HEK293 (cell line): ENCODE measurements at regions not wholly inside any gene's neighbourhood (a gene's known extent, or its start where the extent isn't known, plus 50 kb on each side); places are given as distances from the start of the nearest gene placed in this dataset.

ENCODE experiments used
- CTCF ChIA-PET: fragments of 350-600 bp; formaldehyde crosslinking; extraction: SDS; loops from one replicate; lab custom pipeline; 2021; ENCODE audit warnings: antibody characterized with exemption; lab: Yijun Ruan, JAX
- POLR2A ChIA-PET: fragments of 300-600 bp; formaldehyde crosslinking; extraction: SDS; loops from one replicate; lab custom pipeline; 2020; ENCODE audit warnings: antibody characterized with exemption, inconsistent platforms; lab: Yijun Ruan, JAX
- H3K27ac ChIP-seq: fragments of 200-500 bp; sonication (Bioruptor generic); 2 replicates; pipeline ENCODE4 v1.5.1; 2014; ENCODE audit warnings: low read depth, low read length, control low read depth, inconsistent platforms; ENCODE audit errors: extremely low read depth
- H3K36me3 ChIP-seq, 2 experiments: fragments of 200-500 bp in 1 of 2; sonication (Bioruptor generic) in 1 of 2; 1 replicate in 1 of 2; 2 replicates in 1 of 2; pipeline ENCODE4 v1.5.1; 2014 to 2017; ENCODE audit warnings: inconsistent platforms in 2 of 2, low read length in 2 of 2; ENCODE audit not compliant: control insufficient read depth in 2 of 2, insufficient read depth in 1 of 2
- H3K4me1 ChIP-seq: fragments of 200-500 bp; sonication (Bioruptor generic); 2 replicates; pipeline ENCODE4 v1.5.1; 2014; ENCODE audit warnings: mild to moderate bottlenecking, low read length, inconsistent platforms; ENCODE audit not compliant: control insufficient read depth, insufficient read depth
- H3K4me3 ChIP-seq: 2 replicates; pipeline ENCODE4 v1.5.1; 2011; ENCODE audit warnings: low read depth, mild to moderate bottlenecking, control low read depth, low read length, moderate library complexity
- H3K9me3 ChIP-seq: fragments of 200-500 bp; sonication (Bioruptor generic); 2 replicates; pipeline ENCODE4 v1.5.1; 2014; ENCODE audit warnings: low read depth, low read length, inconsistent platforms; ENCODE audit not compliant: control insufficient read depth, insufficient read depth
- FEZF1 ChIP-seq: fragments of 450-650 bp; formaldehyde crosslinking; IDR thresholded peaks from 2 replicates; pipeline ENCODE4 v1.5.1; 2016; ENCODE audit warnings: missing biosample characterization, missing genetic modification characterization
- GLIS1 ChIP-seq: fragments of 450-650 bp; formaldehyde crosslinking; IDR thresholded peaks from 2 replicates; pipeline ENCODE4 v1.5.1; 2016; ENCODE audit warnings: missing biosample characterization, missing genetic modification characterization
- HOXC10 ChIP-seq: sonication (generic); formaldehyde crosslinking; IDR thresholded peaks from 2 replicates; pipeline ENCODE4 v1.8.1; 2023; ENCODE audit warnings: mild to moderate bottlenecking, missing genetic modification reagents
- MEIS1 ChIP-seq: sonication (generic); formaldehyde crosslinking; IDR thresholded peaks from 2 replicates; pipeline ENCODE4 v1.8.1; 2022; ENCODE audit warnings: missing genetic modification reagents, mild to moderate bottlenecking, borderline replicate concordance
- PATZ1 ChIP-seq: fragments of 450-650 bp; formaldehyde crosslinking; IDR thresholded peaks from 2 replicates; pipeline ENCODE4 v1.5.1; 2016; ENCODE audit warnings: missing biosample characterization, missing genetic modification characterization
- PRDM6 ChIP-seq: fragments of 450-650 bp; formaldehyde crosslinking; IDR thresholded peaks from 2 replicates; pipeline ENCODE4 v1.5.1; 2017; ENCODE audit warnings: missing biosample characterization, missing genetic modification characterization
- SP7 ChIP-seq: fragments of 450-650 bp; formaldehyde crosslinking; IDR thresholded peaks from 2 replicates; pipeline ENCODE4 v1.5.1; 2016; ENCODE audit warnings: missing biosample characterization, missing genetic modification characterization
- TRIM28 ChIP-seq: IDR thresholded peaks from 2 replicates; pipeline ENCODE4 v1.6.1; 2011; ENCODE audit warnings: low read length, control low read depth, borderline replicate concordance
- ZBTB10 ChIP-seq: fragments of 450-650 bp; formaldehyde crosslinking; IDR thresholded peaks from 2 replicates; pipeline ENCODE4 v1.5.1; 2016; ENCODE audit warnings: missing biosample characterization, missing genetic modification characterization
- ZBTB6 ChIP-seq: fragments of 450-650 bp; formaldehyde crosslinking; IDR thresholded peaks from 2 replicates; pipeline ENCODE4 v1.5.1; 2017; ENCODE audit warnings: missing biosample characterization, missing genetic modification characterization
- ZFP3 ChIP-seq: fragments of 450-650 bp; formaldehyde crosslinking; IDR thresholded peaks from 2 replicates; pipeline ENCODE4 v1.5.1; 2016; ENCODE audit warnings: low read depth, missing biosample characterization, missing genetic modification characterization
- ZIC2 ChIP-seq: fragments of 450-650 bp; formaldehyde crosslinking; IDR thresholded peaks from 2 replicates; pipeline ENCODE4 v1.5.1; 2016; ENCODE audit warnings: missing biosample characterization, missing genetic modification characterization
- ZNF121 ChIP-seq: fragments of 450-650 bp; formaldehyde crosslinking; IDR thresholded peaks from 2 replicates; pipeline ENCODE4 v1.5.1; 2016; ENCODE audit warnings: missing biosample characterization, missing genetic modification characterization
- ZNF18 ChIP-seq: fragments of 450-650 bp; formaldehyde crosslinking; IDR thresholded peaks from 2 replicates; pipeline ENCODE4 v1.5.1; 2016; ENCODE audit warnings: missing biosample characterization, missing genetic modification characterization
- ZNF223 ChIP-seq: fragments of 450-650 bp; formaldehyde crosslinking; IDR thresholded peaks from 2 replicates; pipeline ENCODE4 v1.5.1; 2016; ENCODE audit warnings: missing biosample characterization, missing genetic modification characterization
- ZNF335 ChIP-seq: fragments of 450-650 bp; formaldehyde crosslinking; conservative IDR thresholded peaks from 2 replicates; pipeline ENCODE4 v1.5.1; 2016; ENCODE audit warnings: missing biosample characterization, missing genetic modification characterization
- ZNF341 ChIP-seq: fragments of 450-650 bp; formaldehyde crosslinking; IDR thresholded peaks from 2 replicates; pipeline ENCODE4; 2016; ENCODE audit warnings: low read depth, missing biosample characterization, missing genetic modification characterization
- ZNF513 ChIP-seq: fragments of 450-650 bp; IDR thresholded peaks from 2 replicates; pipeline ENCODE4 v1.5.1; 2018; ENCODE audit warnings: missing biosample characterization, missing genetic modification characterization
- ZNF596 ChIP-seq: fragments of 450-650 bp; IDR thresholded peaks from 2 replicates; pipeline ENCODE4 v1.5.0; 2018; ENCODE audit warnings: missing biosample characterization, mild to moderate bottlenecking, missing genetic modification characterization, moderate library complexity
- ZNF747 ChIP-seq: fragments of 450-650 bp; formaldehyde crosslinking; IDR thresholded peaks from 2 replicates; pipeline ENCODE4 v1.5.1; 2016; ENCODE audit warnings: missing biosample characterization, missing genetic modification characterization
- ZNF843 ChIP-seq: fragments of 450-650 bp; formaldehyde crosslinking; IDR thresholded peaks from 2 replicates; pipeline ENCODE4 v1.5.1; 2016; ENCODE audit warnings: missing biosample characterization, missing genetic modification characterization
- ZXDB ChIP-seq: fragments of 450-650 bp; formaldehyde crosslinking; IDR thresholded peaks from 2 replicates; pipeline ENCODE4 v1.5.1; 2016; ENCODE audit warnings: missing biosample characterization, missing genetic modification characterization

- TF ChIP-seq ZNF341 (tag by site-specific recombination) (peak; percentile 63), TRIM28 (peak; percentile 55; the same call in 1 of the 2 replicates), ZNF596 (tag by site-specific recombination) (0 out of 2 replicates have a peak, but pooled peaks have one; percentile 8), GLIS1 (tag by site-specific recombination) (peak; percentile 64), ZBTB6 (tag by site-specific recombination) (peak; percentile 73), ZXDB (tag by site-specific recombination) (no peak), SP7 (tag by site-specific recombination) (peak; percentile 32; the same call in 1 of the 2 replicates), ZNF843 (tag by site-specific recombination) (0 out of 2 replicates have a peak, but pooled peaks have one; percentile 21), HOXC10 (CRISPR knock-in tag) (no peak), FEZF1 (tag by site-specific recombination) (peak; percentile 57), ZNF121 (tag by site-specific recombination) (no peak), ZIC2 (tag by site-specific recombination) (peak; percentile 84), PRDM6 (tag by site-specific recombination) (peak; percentile 52; the same call in 1 of the 2 replicates), ZNF335 (tag by site-specific recombination) (peak; percentile 24; the same call in 1 of the 2 replicates)
- TF ChIP-seq, all 188 proteins: peak for 11
- Histone ChIP-seq H3K36me3 (no peaks in the 10 kb centered on the region), H3K4me3 (no peak overlapping the region), H3K9me3 (no peaks in the 10 kb centered on the region), H3K4me1 (no peaks in the 10 kb centered on the region), H3K27ac (no peak overlapping the region)
- ChIA-PET CTCF (interaction anchor here (0.5 to 0.6 kb wide), 2 partner anchors 86 to 318 kb away, joined by 3 to 4 read pairs; partner anchors contain the start of gene KIT), POLR2A (no interaction called here)
These were observed 86.2 kb upstream of the KIT start for GRCh38 chr4:54571293-54572151.

- no peaks in the 10 kb centered on the region for H3K36me3 ChIP-seq
- POLR2A ChIA-PET = no interaction called here
- H3K9me3 ChIP-seq = no peaks in the 10 kb centered on the region
- H3K4me3 ChIP-seq = no peak overlapping the region
- H3K27ac ChIP-seq = no peak overlapping the region
- CTCF ChIA-PET = interaction anchor here (0.6 kb wide), 1 partner anchor 144 kb away, joined by 3 read pairs; no protein-coding TSS in a partner anchor
- H3K4me1 ChIP-seq = no peaks in the 10 kb centered on the region
- TF ChIP-seq FEZF1 (tag by site-specific recombination) (no peak), ZNF747 (tag by site-specific recombination) (no peak), ZNF335 (tag by site-specific recombination) (0 out of 2 replicates have a peak, but pooled peaks have one; percentile 1), GLIS1 (tag by site-specific recombination) (peak; percentile 88), ZIC2 (tag by site-specific recombination) (peak; percentile 69), ZNF223 (tag by site-specific recombination) (no peak), MEIS1 (no peak), ZFP3 (tag by site-specific recombination) (no peak), ZNF513 (tag by site-specific recombination) (no peak), PATZ1 (tag by site-specific recombination) (no peak), ZBTB10 (tag by site-specific recombination) (no peak), ZNF18 (tag by site-specific recombination) (no peak)
These were observed 85.6 kb upstream of the KIT start for GRCh38 chr4:54572152-54572542.
